ENCODE measurements at regions not wholly inside any gene's neighbourhood (a gene's known extent, or its start where the extent isn't known, plus 50 kb on each side); places are given as distances from the start of the nearest gene placed in this dataset.

- TF ChIP-seq CTCF (IDR thresholded peaks at IDR 0.05) (no peak), POLR2A (IDR thresholded peaks at IDR 0.05) (no peak)
Measured at GRCh38 chr15:87609894-87610293, 646.6 kb downstream of the NTRK3 start.

Measured in breast epithelium (tissue), 3 donors.